AG04450 (cell line): ENCODE measurements at regions not wholly inside any gene's neighbourhood (a gene's known extent, or its start where the extent isn't known, plus 50 kb on each side); places are given as distances from the start of the nearest gene placed in this dataset.

ENCODE experiments used
- CTCF ChIA-PET: fragments of 300-600, 350-600 bp; formaldehyde crosslinking; extraction: SDS; loops from one replicate; lab custom pipeline; 2022; ENCODE audit warnings: antibody characterized with exemption, inconsistent platforms; lab: Charles Lee
- POLR2A ChIA-PET: fragments of 350-600 bp; formaldehyde crosslinking; extraction: SDS; loops from one replicate; lab custom pipeline; 2021; ENCODE audit warnings: antibody characterized with exemption, inconsistent platforms; lab: Yijun Ruan, JAX
- DNase-seq: peaks from one replicate; pipeline ENCODE4 v3.0.0-alpha.2; 2011; ENCODE audit warnings: low read depth, low spot score
- H3K27ac ChIP-seq: one replicate; pipeline ENCODE4 v1.5.1; 2012; ENCODE audit warnings: low read depth, low read length, control low read depth
- H3K27me3 ChIP-seq: one replicate; pipeline ENCODE4 v1.6.0; 2012; ENCODE audit warnings: low read length; ENCODE audit not compliant: control insufficient read depth, insufficient read depth
- H3K4me3 ChIP-seq: 2 replicates; pipeline ENCODE4 v1.5.1; 2011; ENCODE audit warnings: mild to moderate bottlenecking, low read depth, low read length, control low read depth
- H3K9me3 ChIP-seq: 2 replicates; pipeline ENCODE4 v1.5.1; 2012; ENCODE audit warnings: low read length; ENCODE audit not compliant: control insufficient read depth, insufficient read depth
- CTCF ChIP-seq: IDR thresholded peaks from 2 replicates; pipeline ENCODE4 v1.5.1; 2011; ENCODE audit warnings: low read depth, low read length, control low read depth, inconsistent platforms

DNA sequence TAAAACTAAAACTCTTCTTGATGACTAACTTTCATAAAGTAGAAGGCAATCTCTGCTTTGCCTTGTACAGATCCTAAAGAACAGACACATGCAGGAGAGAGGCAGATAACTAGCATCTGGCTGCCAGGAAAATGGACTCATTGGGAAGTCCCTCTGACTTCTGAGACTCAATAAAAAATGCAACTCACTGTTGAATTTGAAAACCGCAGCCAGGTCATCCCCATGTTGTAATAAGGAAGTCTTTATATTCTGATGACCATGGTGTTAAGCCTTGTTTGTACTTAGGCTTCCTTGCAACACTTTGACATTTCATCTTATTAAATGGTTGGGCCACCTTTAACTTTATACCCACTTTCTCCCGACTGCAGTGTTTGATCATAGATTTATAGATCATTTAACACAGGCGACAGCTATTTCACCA, 375.1 kb upstream of the KCNH7 start:
- POLR2A ChIA-PET = no interaction called here
- CTCF ChIA-PET = interaction anchor here (1.2 kb wide), 1 partner anchor 22 kb away, joined by 4 read pairs; no protein-coding TSS in a partner anchor
- Histone ChIP-seq H3K27ac (no peak overlapping the region), H3K4me3 (no peak overlapping the region), H3K9me3 (no peaks in the 10 kb centered on the region), H3K27me3 (no peaks in the 10 kb centered on the region)
- no peak for DNase-seq
- TF ChIP-seq CTCF = no peak

DNA sequence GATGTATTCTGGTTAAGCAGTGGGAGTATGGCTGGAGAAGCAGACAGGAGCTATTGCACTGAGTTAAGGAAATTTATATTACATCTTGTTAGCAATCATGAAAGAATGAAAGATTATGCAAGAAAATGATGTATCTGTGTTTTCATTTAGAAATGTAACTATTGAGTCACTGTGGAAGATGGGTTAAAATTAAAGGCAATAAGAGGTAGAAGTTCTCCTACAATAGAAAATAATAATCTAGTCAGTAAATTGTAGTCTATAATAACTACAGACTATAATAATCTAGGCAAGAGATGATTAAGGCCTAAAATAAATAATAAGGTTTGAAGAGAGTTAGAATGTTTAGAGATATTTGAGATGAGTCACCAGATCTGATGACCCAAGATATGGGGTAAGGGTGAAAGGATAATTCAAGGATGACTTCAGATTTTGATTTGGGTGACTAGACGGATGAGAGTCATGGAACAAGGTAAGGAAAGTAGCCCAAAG, 371.9 kb upstream of the KCNH7 start:
- ChIA-PET POLR2A (no interaction called here), CTCF (no interaction called here)
- H3K4me3 ChIP-seq = no peak overlapping the region
- no peaks in the 10 kb centered on the region for H3K9me3 ChIP-seq
- H3K27ac ChIP-seq = no peak overlapping the region
- peaks cover under 1% of the 10 kb centered on the region for H3K27me3 ChIP-seq
- no peak for DNase-seq
- no peak for TF ChIP-seq CTCF

DNA sequence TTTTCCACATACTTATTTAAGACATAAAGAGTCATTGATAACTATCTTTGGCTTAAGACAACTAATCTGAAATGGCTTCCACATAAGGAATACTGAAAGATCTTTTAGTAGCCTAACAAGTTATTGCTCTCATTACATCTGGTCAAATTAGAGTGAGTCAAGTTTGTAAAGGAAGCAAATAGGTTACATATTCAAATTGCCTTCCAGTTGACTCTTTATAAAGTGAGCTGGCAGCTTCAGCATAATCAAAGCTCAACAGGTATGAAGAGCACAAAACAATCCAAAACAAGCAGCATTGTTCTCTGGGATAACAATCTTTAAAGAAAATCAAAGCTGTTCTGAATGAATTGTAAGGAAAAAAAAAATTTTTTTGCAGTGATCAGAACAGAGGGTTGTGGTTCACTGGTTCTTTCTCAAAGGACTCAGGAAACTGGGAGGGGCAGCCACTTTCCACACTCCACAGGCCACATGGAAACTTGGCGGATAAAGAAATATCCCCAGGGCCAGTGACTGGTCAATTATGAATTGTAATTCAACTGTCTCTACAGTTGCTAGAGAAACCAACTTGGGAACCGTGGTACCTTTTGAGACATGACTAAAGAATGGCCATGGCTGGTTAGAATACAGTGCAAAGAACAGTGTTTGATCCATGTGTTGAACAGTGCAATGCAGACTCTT, 369.3 kb upstream of the KCNH7 start:
- H3K27ac ChIP-seq = no peak overlapping the region
- H3K27me3 ChIP-seq = peaks cover 2% of the 10 kb centered on the region
- no peak for DNase-seq
- POLR2A ChIA-PET = no interaction called here
- CTCF ChIA-PET = interaction anchor here (1.4 to 2.6 kb wide), 3 partner anchors 16 to 853 kb away, joined by 3 to 11 read pairs (median 8); no protein-coding TSS in a partner anchor
- no peak overlapping the region for H3K4me3 ChIP-seq
- no peak for TF ChIP-seq CTCF
- H3K9me3 ChIP-seq = no peaks in the 10 kb centered on the region

DNA sequence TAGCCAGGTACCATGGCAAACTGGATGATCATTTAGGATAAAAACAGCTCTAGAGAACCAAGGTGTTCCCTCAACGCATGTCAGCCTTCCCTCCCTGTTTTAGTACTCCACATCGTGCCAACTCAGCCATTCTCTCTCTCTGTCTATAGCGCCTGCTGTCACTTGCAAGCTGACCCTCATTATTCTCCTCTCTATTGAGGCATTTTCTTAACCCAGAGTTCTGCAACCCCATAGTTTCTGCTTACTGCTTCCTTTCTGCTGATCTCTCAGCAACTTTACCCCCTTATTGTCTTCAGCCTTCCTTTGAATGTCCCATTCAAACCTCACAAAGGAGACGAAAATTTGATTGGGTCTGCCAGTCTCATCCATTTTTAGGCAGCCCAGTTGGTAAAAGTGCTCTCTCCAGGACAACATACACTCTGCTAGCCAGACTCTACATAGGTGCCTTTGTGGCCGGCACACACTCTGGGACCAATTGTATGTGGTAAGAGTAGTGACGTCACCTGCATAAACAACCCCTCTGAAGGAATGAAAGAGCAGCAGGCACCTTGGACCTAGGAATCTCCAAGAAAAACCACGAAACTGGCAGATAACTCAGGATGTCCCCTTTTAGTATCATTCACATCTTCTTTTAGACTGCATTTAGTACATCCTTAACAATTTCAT, 367.2 kb upstream of the KCNH7 start:
- ChIA-PET POLR2A (no interaction called here), CTCF (no interaction called here)
- H3K9me3 ChIP-seq = no peaks in the 10 kb centered on the region
- peaks cover 2% of the 10 kb centered on the region for H3K27me3 ChIP-seq
- no peak for DNase-seq
- no peak overlapping the region for H3K27ac ChIP-seq
- H3K4me3 ChIP-seq = no peak overlapping the region
- no peak for TF ChIP-seq CTCF

DNA sequence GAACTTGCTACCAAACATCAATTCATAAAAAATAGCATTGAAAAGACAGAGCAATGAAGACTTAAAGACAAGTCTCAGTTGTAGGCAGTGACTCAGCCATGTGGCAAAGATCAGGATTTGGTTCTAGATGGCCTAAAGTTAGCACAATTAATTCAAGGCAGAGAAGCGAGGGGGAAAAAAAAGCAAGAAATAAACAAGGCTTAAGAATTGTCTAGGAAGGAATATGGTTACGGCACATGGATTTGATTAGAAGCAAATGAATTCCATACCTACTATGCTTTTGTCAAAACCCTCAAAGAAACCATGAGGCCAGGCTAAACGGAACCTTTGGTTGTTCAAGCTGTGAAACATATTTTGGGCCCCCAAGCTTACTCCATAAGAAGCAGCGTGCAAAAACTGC, 362.2 kb upstream of the KCNH7 start:
- no peak for DNase-seq
- H3K27me3 ChIP-seq = peaks cover 2% of the 10 kb centered on the region
- ChIA-PET CTCF (interaction anchor here (0.7 to 1.5 kb wide), 2 partner anchors 9 to 18 kb away, joined by 3 to 5 read pairs; no protein-coding TSS in a partner anchor), POLR2A (no interaction called here)
- H3K9me3 ChIP-seq = no peaks in the 10 kb centered on the region
- H3K27ac ChIP-seq = no peak overlapping the region
- H3K4me3 ChIP-seq = no peak overlapping the region
- TF ChIP-seq CTCF = no peak
